ENCODE measurements at regions not wholly inside any gene's neighbourhood (a gene's known extent, or its start where the extent isn't known, plus 50 kb on each side); places are given as distances from the start of the nearest gene placed in this dataset.

DNA sequence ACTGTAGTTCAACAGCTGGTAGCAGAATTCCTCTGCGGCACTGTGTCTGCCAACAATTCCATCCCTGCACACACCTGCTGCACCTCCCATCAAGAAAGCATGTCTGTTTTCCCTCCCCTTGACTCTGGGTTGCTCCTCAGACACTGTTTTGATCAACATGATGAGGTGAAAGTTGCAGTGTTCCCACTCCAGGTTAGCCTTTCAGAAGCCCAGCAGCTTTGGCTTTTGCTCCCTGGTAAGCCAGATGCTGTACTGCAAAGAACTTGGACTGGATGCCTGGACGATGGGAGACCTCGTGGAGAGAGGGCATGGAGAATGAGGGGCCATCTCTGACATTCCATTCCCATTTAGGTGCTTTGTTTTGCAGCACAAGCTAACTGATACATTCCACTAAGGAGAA lies 79.1 kb upstream of the MAFB start:
- H3K27me3 ChIP-seq (ENCODE audit: insufficient read depth, low read length), result no peaks in the 10 kb centered on the region
- no peak overlapping the region for H2AFZ ChIP-seq (ENCODE audit: low read length)
- no peaks in the 10 kb centered on the region for H3K9me3 ChIP-seq (ENCODE audit: low read depth, low read length)
- H4K20me1 ChIP-seq (ENCODE audit: insufficient read depth, low read length), result no peaks in the 10 kb centered on the region
- no peak overlapping the region for H3K4me2 ChIP-seq (ENCODE audit: insufficient read depth, low read length)
- H3K4me1 ChIP-seq (ENCODE audit: insufficient read depth, low read length), result no peaks in the 10 kb centered on the region
- no peaks in the 10 kb centered on the region for H3K79me2 ChIP-seq (ENCODE audit: insufficient read depth, low read length)
- no peaks in the 10 kb centered on the region for H3K36me3 ChIP-seq (ENCODE audit: insufficient read depth, low read length)
- no peak overlapping the region for H3K27ac ChIP-seq (ENCODE audit: low read depth, low read length)
- no peak for DNase-seq (ENCODE audit: insufficient read length, low spot score, missing footprints)
- TF ChIP-seq, protein P1, sequence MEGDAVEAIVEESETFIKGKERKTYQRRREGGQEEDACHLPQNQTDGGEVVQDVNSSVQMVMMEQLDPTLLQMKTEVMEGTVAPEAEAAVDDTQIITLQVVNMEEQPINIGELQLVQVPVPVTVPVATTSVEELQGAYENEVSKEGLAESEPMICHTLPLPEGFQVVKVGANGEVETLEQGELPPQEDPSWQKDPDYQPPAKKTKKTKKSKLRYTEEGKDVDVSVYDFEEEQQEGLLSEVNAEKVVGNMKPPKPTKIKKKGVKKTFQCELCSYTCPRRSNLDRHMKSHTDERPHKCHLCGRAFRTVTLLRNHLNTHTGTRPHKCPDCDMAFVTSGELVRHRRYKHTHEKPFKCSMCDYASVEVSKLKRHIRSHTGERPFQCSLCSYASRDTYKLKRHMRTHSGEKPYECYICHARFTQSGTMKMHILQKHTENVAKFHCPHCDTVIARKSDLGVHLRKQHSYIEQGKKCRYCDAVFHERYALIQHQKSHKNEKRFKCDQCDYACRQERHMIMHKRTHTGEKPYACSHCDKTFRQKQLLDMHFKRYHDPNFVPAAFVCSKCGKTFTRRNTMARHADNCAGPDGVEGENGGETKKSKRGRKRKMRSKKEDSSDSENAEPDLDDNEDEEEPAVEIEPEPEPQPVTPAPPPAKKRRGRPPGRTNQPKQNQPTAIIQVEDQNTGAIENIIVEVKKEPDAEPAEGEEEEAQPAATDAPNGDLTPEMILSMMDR (IDR thresholded peaks at IDR 0.05; ENCODE audit: extremely low read depth, low read depth, low read length), result no peak
- no peak overlapping the region for H3K4me3 ChIP-seq (ENCODE audit: insufficient read depth, low read length)

DNA sequence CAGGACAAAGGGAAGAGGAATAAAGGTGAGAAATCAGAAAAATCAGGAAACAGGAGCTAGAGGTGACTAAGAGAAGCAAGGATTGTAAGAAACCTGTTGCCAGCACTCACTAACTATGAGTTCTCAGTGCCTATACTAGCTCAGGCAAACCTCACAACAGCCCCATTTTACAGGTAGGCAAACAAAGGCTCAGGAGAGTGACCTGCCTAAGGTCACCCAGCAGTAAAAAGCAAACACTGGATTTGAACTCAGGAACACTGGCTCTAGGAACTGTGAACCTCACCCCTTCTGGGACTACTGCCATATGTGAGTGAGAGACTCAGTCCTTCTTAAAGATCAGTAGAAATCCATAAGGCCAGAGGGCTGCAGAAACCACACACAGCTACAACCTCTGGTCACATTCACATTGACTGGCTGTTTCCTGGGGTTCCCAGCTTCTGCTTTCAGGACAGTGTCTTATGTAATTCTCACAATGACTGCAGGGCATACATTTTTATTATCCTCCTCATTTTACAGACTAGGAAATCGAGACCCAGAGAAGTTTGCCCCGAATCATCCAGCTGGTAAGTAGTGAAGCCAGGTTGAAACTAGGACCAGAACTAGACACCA lies 80.7 kb upstream of the MAFB start:
- no peaks in the 10 kb centered on the region for H3K9me3 ChIP-seq (ENCODE audit: low read depth, low read length)
- H3K4me1 ChIP-seq (ENCODE audit: insufficient read depth, low read length), result no peaks in the 10 kb centered on the region
- H3K27ac ChIP-seq (ENCODE audit: low read depth, low read length), result no peak overlapping the region
- H2AFZ ChIP-seq (ENCODE audit: low read length), result no peak overlapping the region
- H3K27me3 ChIP-seq (ENCODE audit: insufficient read depth, low read length), result no peaks in the 10 kb centered on the region
- H3K79me2 ChIP-seq (ENCODE audit: insufficient read depth, low read length), result no peaks in the 10 kb centered on the region
- H3K4me2 ChIP-seq (ENCODE audit: insufficient read depth, low read length), result no peak overlapping the region
- H3K4me3 ChIP-seq (ENCODE audit: insufficient read depth, low read length), result no peak overlapping the region
- H3K36me3 ChIP-seq (ENCODE audit: insufficient read depth, low read length), result no peaks in the 10 kb centered on the region
- TF ChIP-seq, protein P1 (IDR thresholded peaks at IDR 0.05; ENCODE audit: extremely low read depth, low read depth, low read length), result no peak
- DNase-seq (ENCODE audit: insufficient read length, low spot score, missing footprints), result no peak
- H4K20me1 ChIP-seq (ENCODE audit: insufficient read depth, low read length), result no peaks in the 10 kb centered on the region

DNA sequence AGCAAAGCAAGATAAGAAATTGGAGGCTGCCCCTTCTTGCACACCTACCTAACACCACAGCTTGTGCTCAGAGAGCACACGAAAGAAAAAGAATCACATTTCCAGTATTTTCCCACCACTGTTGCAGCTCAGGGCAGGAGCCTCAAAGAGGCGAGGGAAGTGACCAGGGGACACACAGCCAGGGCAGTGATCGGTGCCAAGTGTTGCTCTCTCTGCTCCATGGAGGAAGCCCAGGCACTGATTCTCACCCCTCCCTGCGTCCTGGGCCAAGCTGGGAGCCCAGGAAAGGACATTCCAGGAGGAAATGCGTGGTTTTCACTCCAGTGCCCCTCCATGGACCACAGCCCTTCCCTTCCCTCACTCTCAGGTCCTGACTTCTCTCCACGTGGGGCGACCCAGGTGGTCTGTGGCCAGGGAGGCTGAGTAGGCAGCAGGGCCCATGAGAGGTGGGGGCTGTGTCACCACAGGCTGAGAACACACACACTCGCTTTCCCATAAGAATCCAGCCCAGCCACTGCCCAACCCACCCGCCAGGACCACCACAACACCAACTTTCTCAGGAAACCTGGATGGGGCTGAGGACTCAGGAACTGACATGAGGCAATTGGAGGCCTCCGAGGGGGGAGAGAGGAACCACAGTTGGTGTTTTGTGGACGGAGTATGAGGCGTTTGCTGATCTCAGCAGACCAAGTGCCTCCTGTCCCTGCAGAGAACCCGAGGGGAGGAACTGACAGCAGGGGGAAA lies 81.7 kb upstream of the MAFB start:
- TF ChIP-seq, protein P1 (IDR thresholded peaks at IDR 0.05; ENCODE audit: extremely low read depth, low read depth, low read length), result no peak
- no peak for DNase-seq (ENCODE audit: insufficient read length, low spot score, missing footprints)
- Histone ChIP-seq H3K27ac (ENCODE audit: low read depth, low read length) (no peak overlapping the region), H3K4me2 (ENCODE audit: insufficient read depth, low read length) (no peak overlapping the region), H3K9me3 (ENCODE audit: low read depth, low read length) (no peaks in the 10 kb centered on the region), H3K79me2 (ENCODE audit: insufficient read depth, low read length) (no peaks in the 10 kb centered on the region), H3K27me3 (ENCODE audit: insufficient read depth, low read length) (no peaks in the 10 kb centered on the region), H4K20me1 (ENCODE audit: insufficient read depth, low read length) (no peaks in the 10 kb centered on the region), H2AFZ (ENCODE audit: low read length) (no peak overlapping the region), H3K36me3 (ENCODE audit: insufficient read depth, low read length) (no peaks in the 10 kb centered on the region), H3K4me1 (ENCODE audit: insufficient read depth, low read length) (no peaks in the 10 kb centered on the region), H3K4me3 (ENCODE audit: insufficient read depth, low read length) (no peak overlapping the region)

DNA sequence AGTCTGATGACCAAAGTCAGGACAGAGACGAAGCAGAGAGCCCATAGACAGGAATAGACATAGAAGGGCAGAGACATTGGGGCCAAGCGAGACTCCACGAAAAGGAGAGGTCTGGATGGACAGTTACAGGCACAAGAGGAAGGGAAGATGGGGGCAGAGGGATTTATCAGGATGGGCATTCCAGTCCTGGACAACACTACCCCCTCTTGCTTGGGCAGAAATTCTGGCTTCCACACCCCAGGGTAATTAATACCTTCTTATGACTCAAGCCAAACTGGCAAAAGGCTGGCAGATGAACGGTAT lies 82.2 kb upstream of the MAFB start:
- TF ChIP-seq, protein P1 (IDR thresholded peaks at IDR 0.05; ENCODE audit: extremely low read depth, low read depth, low read length), result no peak
- no peaks in the 10 kb centered on the region for H3K9me3 ChIP-seq (ENCODE audit: low read depth, low read length)
- H3K27me3 ChIP-seq (ENCODE audit: insufficient read depth, low read length), result no peaks in the 10 kb centered on the region

More for the DNA sequence above, 82.2 kb upstream of the MAFB start:
- Histone ChIP-seq H2AFZ (ENCODE audit: low read length) (no peak overlapping the region), H3K4me3 (ENCODE audit: insufficient read depth, low read length) (no peak overlapping the region), H3K27ac (ENCODE audit: low read depth, low read length) (no peak overlapping the region), H3K4me1 (ENCODE audit: insufficient read depth, low read length) (no peaks in the 10 kb centered on the region), H4K20me1 (ENCODE audit: insufficient read depth, low read length) (no peaks in the 10 kb centered on the region), H3K79me2 (ENCODE audit: insufficient read depth, low read length) (no peaks in the 10 kb centered on the region), H3K36me3 (ENCODE audit: insufficient read depth, low read length) (no peaks in the 10 kb centered on the region), H3K4me2 (ENCODE audit: insufficient read depth, low read length) (no peak overlapping the region)
- DNase-seq (ENCODE audit: insufficient read length, low spot score, missing footprints), result no peak

All from osteoblast (primary cell).